HG02852 (cell line): ENCODE measurements at regions not wholly inside any gene's neighbourhood (a gene's known extent, or its start where the extent isn't known, plus 50 kb on each side); places are given as distances from the start of the nearest gene placed in this dataset.
"Not testable (repeated sequence)": the region's sequence is repeated elsewhere in the genome, so short reads cannot be mapped to it uniquely, and the experiment has no call there.

Experiments
- ATAC-seq: cut with Tn5 transposase; IDR thresholded peaks from one replicate; pipeline ENCODE4 v1.9.1; 2021; ENCODE audit warnings: mild to moderate bottlenecking, moderate library complexity; ENCODE audit not compliant: unreplicated experiment

DNA sequence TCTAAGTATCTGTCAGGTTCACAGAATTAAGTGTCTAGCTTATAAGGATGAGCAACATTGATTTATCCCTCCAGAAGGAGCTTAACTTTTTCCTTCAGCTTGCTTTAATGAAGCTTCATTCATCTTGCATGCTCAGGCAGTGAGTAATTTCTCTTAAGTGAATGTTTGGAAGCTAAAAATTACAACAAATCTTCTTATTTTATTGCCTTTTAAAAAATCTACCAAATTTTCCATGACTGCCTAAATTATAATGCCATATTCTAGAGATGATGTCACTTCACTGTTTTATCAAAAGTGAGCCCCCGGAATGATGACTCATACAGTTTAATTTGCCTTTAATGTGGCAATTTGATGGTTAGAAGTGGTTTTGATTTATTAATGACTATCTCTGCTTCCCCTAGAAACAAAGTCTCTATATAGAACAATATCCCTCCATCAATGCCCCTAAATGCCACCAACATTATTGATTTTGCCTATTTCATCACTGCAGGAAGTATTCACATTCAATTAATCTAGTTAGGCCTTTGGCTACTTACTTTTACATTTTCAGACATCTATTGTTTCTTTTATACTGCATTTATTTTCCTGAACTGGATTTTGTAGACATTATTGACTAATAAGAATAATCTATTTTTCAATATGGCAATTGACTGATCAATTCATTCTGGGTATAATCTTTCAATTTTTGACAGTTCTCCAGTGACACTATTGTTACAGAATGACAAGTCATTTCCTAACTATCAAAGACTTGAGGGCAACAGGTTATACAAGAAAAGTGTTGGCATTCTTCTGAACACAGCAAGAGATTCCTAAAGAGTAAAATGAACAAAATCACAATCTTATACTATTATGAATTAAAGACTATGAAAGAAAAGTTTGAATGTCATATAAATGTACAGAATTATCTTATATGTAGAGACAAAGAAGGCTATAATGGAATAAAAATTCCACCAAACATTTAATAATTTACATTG lies 139.3 kb upstream of the ODAD2 start:
- no peak for ATAC-seq

DNA sequence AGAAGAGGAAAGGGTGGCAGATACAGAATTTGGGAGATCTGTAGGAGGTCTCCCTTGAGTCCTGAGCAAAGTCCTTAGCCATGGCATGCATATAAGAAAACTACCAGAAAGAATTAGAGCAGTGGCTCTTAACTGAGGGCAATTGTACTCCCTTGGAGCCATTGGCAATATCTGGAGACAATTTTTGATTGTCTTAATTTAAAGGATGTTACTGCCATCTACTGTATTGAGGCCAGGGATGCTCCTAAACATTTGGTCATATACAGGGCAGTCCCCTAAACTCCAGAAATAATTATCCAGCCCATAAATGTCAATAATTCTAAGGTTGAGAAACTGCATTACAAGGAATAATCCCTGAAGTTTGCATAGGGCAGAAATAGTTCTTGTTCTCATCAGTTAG lies 136.4 kb upstream of the ODAD2 start:
- no peak for ATAC-seq

DNA sequence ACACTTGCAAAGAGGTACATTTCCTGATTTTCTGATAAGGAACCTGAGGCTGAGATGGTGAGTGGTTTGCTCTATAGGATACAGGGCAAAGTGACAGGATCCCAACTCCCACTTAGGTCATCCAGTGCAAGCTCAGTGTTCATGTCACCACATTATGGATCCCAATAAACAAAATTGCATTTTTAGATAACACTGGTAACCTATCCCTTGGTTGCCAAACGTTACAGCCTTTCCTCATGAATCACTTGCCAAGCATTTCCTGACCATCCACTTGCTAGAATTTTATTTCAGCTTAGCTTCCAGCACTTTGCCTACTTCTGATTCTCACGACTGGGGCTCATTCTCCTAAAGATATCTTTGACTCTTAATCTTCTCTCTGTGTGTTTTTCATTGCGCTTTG lies 131.4 kb upstream of the ODAD2 start:
- no peak for ATAC-seq

DNA sequence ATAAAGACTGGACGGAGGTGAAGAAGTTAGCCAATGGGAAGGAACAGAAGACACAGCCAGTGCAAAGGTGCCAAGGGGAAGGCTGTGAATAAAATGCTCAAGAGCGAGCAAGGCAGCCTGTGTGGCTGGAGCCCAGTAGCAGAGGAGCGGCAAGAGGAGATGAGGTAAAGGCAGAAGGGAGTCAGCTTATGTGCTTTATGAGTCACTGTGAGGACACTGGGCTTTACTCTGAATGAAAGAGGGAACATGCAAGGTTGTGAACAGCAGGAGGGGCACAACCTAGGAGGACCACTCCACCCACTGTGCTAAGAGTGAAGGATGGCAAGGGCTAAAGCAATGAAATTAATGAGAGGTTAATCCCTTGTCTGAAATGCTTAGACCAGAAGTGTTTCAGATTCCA lies 129.0 kb upstream of the ODAD2 start:
- no peak for ATAC-seq

DNA sequence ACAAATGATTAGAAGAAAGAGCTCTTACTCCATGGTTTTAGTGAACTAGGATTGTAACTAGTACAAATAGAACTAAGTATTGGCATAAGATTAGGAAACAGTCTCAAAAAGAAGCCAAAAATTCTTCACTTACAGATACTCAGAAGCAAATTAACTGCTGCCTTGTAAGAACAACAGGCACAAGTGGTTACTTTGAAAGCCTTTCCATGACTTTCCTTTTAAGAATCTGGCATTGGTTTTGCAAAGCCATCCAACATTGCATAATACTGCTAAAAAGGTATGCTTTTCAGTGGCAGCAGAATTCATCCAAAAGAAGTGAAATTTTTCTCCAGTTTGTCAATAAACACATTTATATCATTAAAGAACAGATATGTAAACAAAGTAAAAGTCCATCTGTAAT lies 126.8 kb upstream of the ODAD2 start:
- no peak for ATAC-seq

DNA sequence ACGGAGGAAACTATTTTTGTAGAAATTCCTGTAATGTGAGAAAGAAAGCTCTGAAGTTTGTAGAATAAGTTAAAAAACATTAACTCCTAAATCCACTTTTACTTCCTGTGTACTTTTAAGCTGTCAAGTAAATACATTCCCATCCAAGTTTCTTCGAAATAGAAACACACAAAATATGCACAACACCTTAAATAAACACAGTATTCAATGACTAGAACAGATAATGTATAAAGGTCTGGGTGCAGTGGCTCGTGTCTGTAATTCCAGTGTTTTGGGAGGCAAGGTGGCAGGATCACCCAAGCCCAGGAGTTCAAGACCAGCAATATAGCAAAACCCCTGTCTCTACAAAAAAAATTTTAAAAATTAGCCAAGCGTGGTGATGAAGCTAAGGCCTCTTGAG lies 121.9 kb upstream of the ODAD2 start:
- ATAC-seq, result no peak

DNA sequence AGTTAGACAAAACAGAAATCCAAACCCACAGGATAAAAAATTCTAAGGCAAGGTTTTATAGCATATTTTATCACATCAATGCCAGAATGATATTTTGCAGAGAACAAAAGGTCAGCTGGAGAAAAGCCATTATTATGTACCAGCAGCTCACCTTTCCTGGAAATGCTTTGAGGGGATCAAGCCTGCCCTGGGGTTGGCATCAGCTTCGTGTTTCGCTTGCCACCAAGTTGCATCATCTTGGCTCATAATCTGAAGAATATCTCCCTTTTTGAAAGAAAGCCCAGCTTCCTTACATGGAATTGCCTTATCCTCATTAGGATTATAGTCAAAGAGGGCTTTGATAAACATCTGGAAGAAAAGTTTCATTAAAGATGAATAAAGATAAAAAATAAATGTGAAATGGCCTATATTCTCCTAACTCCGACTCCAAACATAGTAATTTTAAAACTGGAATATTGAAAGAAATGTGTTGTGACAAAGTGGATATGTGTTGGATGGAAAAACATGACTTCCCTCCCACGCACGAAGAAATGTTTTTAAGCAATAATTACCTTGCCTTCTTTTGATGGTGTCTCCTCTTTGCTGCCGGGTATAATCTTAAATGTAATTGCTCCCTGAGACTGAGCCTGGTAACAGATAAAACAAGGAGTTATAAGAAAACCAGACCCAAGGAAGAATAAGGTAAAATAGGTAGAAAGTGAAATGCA lies 121.3 kb upstream of the ODAD2 start:
- no peak for ATAC-seq

DNA sequence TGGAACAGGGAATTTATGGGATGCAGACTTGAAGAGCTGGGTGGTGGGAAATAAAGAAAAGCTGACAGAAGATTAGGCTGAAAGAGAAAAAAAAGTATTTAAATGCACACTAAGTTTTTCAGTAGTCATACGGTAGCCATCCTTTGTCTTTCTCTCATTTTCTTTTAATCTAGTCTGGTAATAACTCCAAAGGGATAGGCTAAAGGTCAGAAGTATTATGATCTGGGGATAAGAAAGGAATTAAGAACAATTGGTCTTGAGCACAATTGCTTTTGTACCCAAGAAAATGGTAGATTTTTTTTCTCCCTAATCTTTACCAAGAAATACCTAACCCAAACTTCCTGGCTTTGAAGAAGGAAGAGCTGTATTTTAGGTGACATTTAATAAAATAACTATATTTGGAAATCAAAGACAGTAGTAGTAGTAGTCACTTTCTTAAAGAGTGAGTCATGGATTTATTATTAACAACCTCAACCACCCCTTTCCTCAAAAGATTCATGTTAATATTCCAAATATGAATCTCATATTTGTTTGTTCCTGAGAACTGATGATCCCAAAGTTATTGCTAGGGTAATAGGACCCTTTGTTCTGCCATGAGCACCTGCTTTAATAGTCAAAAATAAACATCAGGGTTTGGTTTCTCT lies 120.2 kb upstream of the ODAD2 start:
- no peak for ATAC-seq

DNA sequence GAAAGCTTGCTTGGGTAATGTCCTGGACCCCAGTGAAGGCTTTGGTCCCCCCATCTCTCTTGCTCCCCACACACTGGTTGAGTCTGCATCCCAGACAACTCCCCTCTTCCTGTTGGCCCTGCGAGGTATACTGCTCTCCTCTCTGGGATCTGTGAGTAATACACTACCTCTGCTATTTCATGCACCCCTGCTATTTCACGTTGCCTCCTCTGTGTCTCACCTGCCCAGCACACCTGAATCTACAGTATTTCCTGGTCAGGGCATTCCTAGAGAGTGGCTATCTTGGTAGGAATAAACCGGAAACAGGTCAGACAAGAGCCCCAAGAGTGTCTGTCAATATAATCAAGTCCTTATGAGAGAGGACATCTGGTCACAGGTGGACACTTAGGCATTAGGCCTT lies 114.3 kb upstream of the ODAD2 start:
- no peak for ATAC-seq

DNA sequence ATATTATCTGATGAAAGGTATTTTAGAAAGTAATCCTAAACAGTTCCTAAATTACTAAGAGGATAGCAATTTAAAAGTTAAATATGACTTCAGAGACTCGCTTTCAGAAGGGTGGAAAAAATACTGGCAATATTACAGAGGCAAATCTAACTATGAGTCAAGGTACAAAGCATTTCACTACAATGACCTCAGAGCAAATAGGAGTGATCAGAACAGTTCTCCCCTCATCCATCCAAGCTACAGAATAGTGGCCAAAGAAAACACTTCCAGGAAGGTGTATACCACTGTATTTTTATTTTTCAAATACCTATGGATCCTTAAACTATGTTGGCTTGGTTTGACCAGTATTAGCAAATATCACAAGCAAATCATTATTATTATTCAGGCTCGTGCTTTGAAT lies 112.8 kb upstream of the ODAD2 start:
- ATAC-seq, result no peak

DNA sequence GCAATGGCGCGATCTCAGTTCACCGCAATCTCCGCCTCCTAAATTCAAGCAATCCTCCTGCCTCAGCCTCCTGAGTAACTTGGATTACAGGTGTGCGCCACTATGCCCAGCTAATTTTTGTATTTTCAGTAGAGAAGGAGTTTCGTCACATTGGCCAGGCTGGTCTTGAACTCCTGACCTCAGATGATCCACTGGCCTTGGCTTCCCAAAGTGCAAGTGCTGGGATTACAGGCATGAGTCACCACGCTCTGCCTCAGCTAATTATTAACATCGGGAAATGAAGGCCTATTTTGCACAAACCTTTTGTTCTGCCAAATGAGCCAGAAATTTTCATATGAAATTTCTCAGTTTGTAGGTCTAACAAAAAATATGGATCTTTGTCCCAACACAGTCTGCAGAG lies 106.7 kb upstream of the ODAD2 start:
- ATAC-seq, result no peak

DNA sequence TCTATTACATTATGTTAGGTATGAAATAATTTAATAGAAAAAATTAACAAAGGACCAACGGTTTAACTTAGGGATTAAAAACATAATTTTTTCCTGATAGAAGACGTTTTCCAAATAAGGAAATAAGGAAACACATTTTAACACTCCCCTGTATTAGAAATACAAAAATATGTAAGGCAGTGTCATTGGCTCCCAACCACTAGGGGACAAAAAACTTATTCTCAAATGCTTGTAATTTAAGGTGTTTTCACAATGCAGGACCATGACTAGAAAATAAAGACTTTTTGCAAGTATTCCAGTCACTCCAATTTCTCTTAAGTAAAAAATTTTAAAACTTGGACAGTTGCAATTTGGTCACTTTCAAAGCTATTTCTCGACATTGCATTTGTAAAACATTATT lies 98.8 kb upstream of the ODAD2 start:
- no peak for ATAC-seq

DNA sequence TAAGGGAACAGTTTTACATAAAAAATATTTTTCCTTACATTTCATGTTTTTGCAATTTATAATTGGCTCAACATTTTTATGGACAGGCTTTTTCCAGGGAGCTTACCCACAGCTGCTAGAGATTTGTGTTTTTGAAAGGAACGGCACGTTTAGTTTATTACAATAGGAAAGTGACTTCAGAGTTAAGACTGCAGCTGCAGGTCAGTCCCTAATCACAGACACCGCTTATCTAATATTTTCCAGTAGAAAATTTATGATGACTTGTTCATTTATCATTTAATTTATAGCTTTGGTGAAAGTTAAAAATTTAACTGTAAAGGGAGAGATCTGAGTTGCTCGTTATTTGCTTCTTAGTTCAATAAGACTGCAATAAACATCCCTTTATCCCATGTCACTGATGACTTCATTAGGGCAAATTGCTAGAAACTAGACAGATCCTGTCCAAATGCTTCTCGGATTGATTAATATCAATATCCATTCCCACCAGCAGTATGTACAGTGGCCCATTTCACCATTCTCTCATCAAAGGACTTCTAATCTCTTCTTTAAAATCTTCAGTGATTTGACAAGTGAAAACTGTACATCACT lies 97.0 kb upstream of the ODAD2 start:
- ATAC-seq, result no peak

DNA sequence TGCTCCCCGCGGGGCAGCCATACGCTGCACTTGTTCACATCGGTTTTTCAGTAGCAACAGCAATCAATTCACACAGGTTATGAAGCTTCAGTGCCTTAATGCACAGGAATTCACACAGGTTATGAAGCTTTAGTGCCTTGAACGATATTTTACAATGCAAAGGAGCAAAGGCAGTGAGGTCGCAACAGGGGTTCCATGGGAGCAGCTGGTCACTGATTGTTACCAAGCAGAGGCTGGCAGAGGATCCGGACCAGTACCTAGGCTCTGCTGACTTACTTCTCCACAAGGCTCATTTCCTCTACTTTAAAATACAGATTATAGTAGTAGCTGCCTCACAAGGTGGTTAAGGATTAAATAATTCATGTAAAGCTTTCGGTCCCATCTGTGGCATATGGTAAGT lies 95.2 kb upstream of the ODAD2 start:
- ATAC-seq, result no peak

DNA sequence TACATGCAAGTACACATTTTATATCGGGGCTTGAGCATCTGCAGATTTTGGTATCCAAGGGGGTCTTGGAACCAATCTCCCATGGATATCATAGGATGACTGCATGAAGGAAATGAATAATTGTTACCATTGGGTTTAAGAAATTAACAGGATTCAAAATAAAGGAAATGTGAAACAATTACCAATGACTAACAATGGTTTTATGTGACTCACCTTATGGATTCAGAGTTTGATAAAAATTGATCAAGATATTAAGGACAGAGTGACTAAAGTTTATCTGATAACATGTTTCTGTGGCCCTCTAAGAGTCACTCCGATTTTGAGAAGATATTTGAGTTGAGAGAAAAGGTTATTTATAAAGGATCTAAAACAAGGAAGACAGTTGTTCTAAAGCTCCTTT lies 93.0 kb upstream of the ODAD2 start:
- no peak for ATAC-seq

DNA sequence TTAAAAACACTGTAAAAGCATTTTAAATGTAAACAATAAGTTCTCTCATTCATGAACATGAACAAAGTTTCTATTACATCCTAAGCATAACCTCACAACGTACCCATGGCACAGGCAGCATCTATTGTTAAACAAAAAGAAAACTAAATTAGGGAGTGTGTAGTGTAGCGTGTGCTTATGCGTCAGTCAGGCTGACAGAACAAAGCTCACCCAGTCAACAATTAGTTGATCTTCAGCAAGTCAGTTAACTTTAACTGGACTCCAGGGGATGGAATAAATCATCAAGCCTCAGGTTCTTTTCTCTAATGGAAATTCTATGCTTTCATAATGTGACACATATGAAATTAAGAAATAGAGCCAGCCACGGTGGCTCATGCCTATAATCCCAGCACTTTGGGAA lies 91.6 kb upstream of the ODAD2 start:
- ATAC-seq, result no peak

DNA sequence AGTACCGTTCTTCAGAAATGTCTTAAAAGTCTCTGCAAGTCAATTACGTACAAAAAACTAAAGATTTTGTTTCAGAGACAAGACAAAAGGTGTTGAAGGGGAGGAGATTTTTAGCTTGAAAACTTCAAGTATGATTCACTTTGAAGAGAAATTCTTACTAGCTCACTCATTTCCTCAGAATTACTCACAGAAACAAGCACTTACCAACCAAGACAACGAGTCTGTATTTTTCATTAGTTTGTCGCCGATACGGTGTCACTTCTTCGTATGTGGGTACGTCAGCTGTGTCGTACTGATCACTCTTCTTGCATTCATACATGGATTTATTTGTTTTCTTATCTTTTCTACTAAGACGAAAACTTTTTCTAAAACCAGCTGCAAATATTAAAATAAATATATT lies 90.6 kb upstream of the ODAD2 start:
- ATAC-seq, result no peak

DNA sequence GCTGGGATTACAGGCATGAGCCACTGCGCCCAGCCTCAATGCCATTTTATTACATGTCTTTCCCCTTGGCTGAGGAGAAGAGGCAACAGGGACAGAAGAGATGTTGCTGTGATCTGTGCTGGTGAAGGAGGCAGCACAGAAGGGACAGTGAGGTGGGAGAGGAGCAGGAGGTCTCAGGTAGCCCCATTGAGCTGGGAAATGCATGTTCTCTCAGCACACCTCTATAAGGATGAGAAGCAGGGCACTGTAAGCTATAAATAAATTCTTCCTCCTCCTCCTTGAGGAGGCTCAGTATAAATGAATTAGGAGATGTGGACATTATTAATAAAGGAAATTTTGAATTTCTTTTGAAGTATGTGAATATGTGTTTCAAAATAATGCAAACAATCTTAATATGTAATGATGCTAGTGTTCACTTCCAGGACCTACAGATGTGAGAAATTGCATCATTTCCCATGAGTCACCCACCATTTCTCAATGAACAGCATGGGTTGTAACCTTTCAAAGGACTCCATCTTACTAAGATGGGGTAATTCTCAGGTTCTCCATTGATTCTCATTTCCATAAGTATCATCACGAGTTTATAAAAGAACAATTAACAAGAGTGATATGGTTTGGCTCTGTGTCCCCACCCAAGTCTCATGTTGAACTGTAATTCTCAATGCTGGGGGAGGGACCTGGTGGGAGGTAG lies 88.9 kb upstream of the ODAD2 start:
- ATAC-seq, result no peak

DNA sequence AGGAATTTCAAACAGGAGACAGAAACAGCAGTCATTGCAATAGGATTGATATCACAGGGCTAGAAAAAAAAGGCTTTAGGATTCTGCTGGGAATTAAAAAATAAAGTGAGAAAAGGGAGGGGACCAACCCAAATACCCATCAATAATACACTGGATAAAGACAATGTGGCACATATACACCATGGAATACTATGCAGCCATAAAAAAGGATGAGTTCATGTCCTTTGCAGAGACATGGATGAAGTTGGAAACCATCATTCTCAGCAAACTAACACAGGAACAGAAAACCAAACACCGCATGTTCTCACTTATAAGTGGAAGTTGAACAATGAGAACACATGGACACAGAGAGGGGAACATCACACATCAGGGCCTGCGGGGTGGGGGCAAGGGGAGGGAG lies 86.9 kb upstream of the ODAD2 start:
- not testable (repeated sequence) for ATAC-seq

DNA sequence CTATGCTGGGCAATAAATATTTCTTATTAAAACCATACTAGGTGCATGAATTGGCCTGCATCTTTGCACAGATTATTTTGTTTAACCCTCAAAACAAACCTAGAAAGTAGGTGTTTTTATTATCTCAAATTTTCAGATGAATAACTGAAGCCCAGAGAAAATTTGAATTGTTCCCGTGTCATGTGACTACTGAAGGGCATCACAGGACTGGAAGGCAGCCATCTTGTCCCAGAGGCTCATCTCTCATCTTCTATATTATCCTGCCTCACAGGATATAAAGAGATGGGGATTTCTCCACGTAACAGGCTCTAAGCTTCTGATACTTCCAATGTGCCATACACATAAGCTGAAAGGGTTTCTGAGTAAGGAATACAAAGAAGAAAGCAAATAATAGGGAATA lies 84.0 kb upstream of the ODAD2 start:
- ATAC-seq, result no peak

DNA sequence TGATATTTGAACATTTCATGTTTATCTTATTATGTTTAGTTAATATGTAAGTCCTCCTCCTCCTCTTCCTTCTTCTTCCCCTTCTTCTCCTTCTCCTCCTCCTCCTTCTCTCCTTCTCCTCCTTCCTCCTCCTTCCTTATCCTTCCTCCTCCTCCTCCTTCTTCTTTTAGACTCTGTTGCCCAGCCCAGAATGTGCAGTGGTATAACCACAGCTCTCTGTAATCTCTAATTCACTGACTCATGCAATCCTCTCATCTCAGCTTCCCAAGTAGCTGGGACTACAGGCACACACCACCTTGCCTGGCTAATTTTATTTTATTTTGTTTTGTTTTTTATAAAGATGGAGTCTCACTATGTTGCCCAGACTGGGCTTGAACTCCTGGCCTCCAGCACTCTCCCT lies 83.4 kb upstream of the ODAD2 start:
- no peak for ATAC-seq
